Esophagus squamous epithelium (tissue), 4 donors: ENCODE measurements at regions not wholly inside any gene's neighbourhood (a gene's known extent, or its start where the extent isn't known, plus 50 kb on each side); places are given as distances from the start of the nearest gene placed in this dataset.

ENCODE experiments used
- CTCF ChIP-seq, 6 experiments: fragments of 450-650 bp in 4 of 6; fragments of 200-600 bp in 2 of 6; sonication (generic) in 2 of 6; IDR thresholded peaks; one replicate each; pipeline ENCODE4 v1.5.1; 2016 to 2019; ENCODE audit warnings: antibody characterized with exemption in 6 of 6, mild to moderate bottlenecking in 4 of 6, moderate library complexity in 4 of 6
- POLR2A ChIP-seq, 4 donors: fragments of 450-650 bp; IDR thresholded peaks; one replicate each; pipeline ENCODE4 v1.6.1; 2017; ENCODE audit warnings: antibody characterized with exemption in 4 of 4, mild to moderate bottlenecking in 4 of 4, moderate library complexity in 3 of 4

- no peak for TF ChIP-seq CTCF (IDR thresholded peaks at IDR 0.05)
- no peak for TF ChIP-seq POLR2A (IDR thresholded peaks at IDR 0.05)
Measured at GRCh38 chrX:107549504-107549903, 78.8 kb upstream of the PRPS1 start.
